Adrenal gland (tissue), 9 donors: ENCODE measurements at regions not wholly inside any gene's neighbourhood (a gene's known extent, or its start where the extent isn't known, plus 50 kb on each side); places are given as distances from the start of the nearest gene placed in this dataset.

ENCODE experiments used
- DNase-seq, 7 donors: peaks; one replicate each; pipeline ENCODE4 v3.0.0-alpha.2; 2019 to 2020
- H3K27ac ChIP-seq, 5 donors: fragments of 200-600 bp; sonication (generic) in 4 of 5; 1 replicate in 3 of 5; 2 replicates in 2 of 5; pipeline versions ENCODE4 v1.5.1 to v1.8.0; 2016 to 2020; ENCODE audit warnings: mild to moderate bottlenecking in 1 of 5
- H3K27me3 ChIP-seq: fragments of 200-600 bp; 2 replicates; pipeline ENCODE4 v1.8.0; 2021
- H3K36me3 ChIP-seq, 2 donors: fragments of 200-600 bp; replicated peaks in 1 of 2; 1 replicate in 1 of 2; 2 replicates in 1 of 2; pipeline versions ENCODE4 v1.5.1 to v1.8.0; 2018 to 2022
- H3K4me1 ChIP-seq, 2 donors: fragments of 200-600 bp; replicated peaks in 1 of 2; 1 replicate in 1 of 2; 2 replicates in 1 of 2; pipeline versions ENCODE4 v1.5.1 to v1.8.0; 2018 to 2021
- H3K4me3 ChIP-seq, 4 donors: fragments of 200-600 bp; sonication (generic) in 3 of 4; one replicate each; pipeline ENCODE4 v1.5.1; 2016 to 2018
- H3K9me3 ChIP-seq, 3 donors: fragments of 200-600 bp; sonication (generic) in 1 of 3; replicated peaks in 1 of 3; 1 replicate in 2 of 3; 2 replicates in 1 of 3; pipeline versions ENCODE4 v1.5.1 to v1.8.0; 2016 to 2021
- POLR2A ChIP-seq, 2 donors: fragments of 450-650 bp; IDR thresholded peaks; one replicate each; pipeline ENCODE4 v1.6.1; 2017; ENCODE audit warnings: antibody characterized with exemption in 2 of 2, mild to moderate bottlenecking in 2 of 2, moderate library complexity in 1 of 2
- WGBS, 4 donors: extraction: QIAGEN DNeasy Blood & Tissue Kit in 2 of 4; methylation state at CpG; one replicate each; pipeline versions ENCODE4 v1.1.5 to v1.1.7; 2013 to 2017; 5-methylcytosine and 5-hydroxymethylcytosine counted together
- intact Hi-C, 2 donors: fragments of 100-400 bp; cut with DNase I; formaldehyde crosslinking; loops; one replicate each; pipeline versions ENCODE4 v1.14.1 to v1.15.0; 2022 to 2023
- TF ChIP-seq, protein P1 (sequence below), 6 experiments: fragments of 450-650 bp in 4 of 6; fragments of 200-600 bp in 2 of 6; sonication (generic) in 1 of 6; IDR thresholded peaks; 1 replicate in 5 of 6; 2 replicates in 1 of 6; pipeline versions ENCODE4 v1.5.1 to v1.8.0; 2016 to 2021; ENCODE audit warnings: antibody characterized with exemption in 6 of 6, mild to moderate bottlenecking in 2 of 6, moderate library complexity in 1 of 6
- donor health status: healthy with polysubstance abuse.
- donor health status: Bipolar disorder and iron deficiency.
- donor health status: DM: yes; HTN: yes; CAD: no.
- donor health status: DM: no; HTN: no; CAD: no.
- donor health status: DM: no; HTN: no; CAD: no.

DNA sequence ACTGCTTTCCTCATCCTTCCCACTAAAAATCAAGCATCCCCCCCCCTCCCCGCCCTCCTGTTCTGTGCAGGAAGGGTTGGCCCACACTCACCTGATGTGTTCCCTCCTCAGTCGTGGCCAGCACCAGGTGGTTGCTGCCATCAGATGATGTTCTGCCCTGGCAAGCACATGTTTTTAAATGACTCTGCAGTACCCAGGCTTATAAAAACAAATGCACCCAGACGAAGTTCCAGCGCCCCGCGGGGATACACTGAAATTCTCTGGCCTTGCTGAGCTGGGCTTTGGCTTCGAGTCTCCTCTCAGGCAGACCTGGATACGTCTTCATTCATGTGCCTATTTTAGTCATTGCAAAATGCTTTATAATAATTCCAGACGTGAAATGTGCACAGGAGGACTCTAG lies 316.3 kb downstream of the DLEU7 start:
- Histone ChIP-seq H3K27me3 (no peaks in the 10 kb centered on the region), H3K4me3 (no peak overlapping the region), H3K27ac (no peak overlapping the region), H3K9me3 (no peaks in the 10 kb centered on the region), H3K4me1 (peaks cover under 1 to 27% of the 10 kb centered on the region in 2 donors), H3K36me3 (no peaks in the 10 kb centered on the region)
- DNase-seq = no peak
- intact Hi-C loops = no loop called here
- TF ChIP-seq, protein P1, sequence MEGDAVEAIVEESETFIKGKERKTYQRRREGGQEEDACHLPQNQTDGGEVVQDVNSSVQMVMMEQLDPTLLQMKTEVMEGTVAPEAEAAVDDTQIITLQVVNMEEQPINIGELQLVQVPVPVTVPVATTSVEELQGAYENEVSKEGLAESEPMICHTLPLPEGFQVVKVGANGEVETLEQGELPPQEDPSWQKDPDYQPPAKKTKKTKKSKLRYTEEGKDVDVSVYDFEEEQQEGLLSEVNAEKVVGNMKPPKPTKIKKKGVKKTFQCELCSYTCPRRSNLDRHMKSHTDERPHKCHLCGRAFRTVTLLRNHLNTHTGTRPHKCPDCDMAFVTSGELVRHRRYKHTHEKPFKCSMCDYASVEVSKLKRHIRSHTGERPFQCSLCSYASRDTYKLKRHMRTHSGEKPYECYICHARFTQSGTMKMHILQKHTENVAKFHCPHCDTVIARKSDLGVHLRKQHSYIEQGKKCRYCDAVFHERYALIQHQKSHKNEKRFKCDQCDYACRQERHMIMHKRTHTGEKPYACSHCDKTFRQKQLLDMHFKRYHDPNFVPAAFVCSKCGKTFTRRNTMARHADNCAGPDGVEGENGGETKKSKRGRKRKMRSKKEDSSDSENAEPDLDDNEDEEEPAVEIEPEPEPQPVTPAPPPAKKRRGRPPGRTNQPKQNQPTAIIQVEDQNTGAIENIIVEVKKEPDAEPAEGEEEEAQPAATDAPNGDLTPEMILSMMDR (IDR thresholded peaks at IDR 0.05) = no peak
- TF ChIP-seq POLR2A (IDR thresholded peaks at IDR 0.05) = no peak
- 57 to 79% (median 75%) methylated on average over 8 to 9 of the region's 9 CpGs for WGBS, 4 donors

DNA sequence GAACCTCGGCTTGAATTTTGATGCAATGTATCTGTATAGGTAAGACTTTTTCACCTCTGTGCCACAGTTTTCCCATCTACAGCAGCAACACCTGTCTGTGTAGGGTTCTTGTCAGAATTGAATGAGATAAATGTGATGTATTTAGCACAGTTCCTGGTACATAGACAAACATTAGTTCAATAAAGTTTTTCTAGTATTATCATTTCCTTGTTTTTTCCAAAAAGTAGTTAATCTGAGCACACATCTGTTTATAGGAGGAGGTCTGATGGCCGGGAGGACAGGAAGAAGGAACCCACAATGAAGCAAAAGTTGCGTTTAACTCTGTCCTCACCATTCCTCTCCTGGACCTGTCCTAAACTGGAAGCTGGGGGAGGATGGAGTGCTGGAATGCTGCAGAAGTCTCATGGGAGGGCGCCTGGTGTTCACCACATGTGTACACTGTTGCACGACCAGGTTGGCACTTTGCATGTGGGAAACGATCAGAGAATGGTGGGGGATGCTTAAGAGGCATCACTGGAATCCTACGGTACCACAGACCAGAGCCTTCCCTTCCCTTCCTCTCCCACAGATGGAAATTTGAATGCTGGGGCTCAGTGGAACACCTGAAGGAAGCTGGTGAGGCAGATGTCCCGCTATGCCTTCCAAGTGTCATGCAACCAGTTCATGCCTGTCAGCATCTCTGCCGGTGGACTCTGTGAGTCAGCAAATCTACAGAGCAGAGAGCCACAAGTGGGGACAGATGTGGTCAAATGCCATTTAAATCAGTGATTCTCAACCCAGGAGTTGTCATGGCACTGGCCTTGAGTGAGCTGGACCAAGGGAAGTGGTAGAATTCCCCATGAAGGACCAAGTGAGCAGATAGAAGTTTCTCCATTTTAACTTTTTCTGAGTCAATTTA lies 315.6 kb downstream of the DLEU7 start:
- Histone ChIP-seq H3K27me3 (no peaks in the 10 kb centered on the region), H3K4me1 (peaks cover 0 to 21% of the 10 kb centered on the region in 2 donors)

DNA sequence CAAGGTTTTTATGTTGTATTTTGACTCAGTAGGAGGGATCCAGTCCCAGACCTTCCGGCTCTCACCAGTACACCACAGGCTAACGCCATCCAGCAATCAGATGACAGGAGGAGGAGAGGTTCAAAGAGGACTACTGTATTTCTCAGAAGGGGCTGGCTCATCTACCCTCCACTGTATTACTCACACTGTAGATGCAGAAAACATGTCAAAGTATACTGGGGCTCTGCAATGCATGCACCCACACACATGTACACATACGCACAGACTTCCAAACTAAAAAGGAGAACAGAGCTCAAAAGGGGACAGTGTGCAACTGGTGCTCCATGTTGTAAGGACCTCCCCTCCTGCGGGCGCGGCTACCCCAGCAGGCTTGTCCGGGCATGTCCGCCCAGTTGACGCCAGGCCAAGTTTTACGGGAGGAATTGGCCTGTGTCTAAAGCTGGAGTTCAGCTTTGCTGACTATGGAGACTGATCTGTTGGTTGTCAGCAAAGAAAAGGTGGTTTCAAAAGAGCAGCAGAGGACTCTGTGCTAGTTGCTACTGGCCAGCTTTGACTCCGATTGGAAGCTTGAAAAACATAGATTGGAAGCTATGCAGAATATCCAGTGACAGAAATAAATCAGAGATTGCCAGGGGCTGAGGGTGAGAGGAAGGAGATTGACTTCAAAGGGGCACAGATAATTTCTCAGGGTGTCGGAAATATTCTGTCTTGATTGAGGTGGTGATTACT lies 314.2 kb downstream of the DLEU7 start:
- Histone ChIP-seq H3K9me3 (peaks cover 0 to 3% (median 0%) of the 10 kb centered on the region in 3 donors), H3K27ac (peak overlapping the region in 4 of 5 donors; percentile 4 to 72 (median 36)), H3K27me3 (no peaks in the 10 kb centered on the region), H3K36me3 (no peaks in the 10 kb centered on the region), H3K4me1 (peaks cover 0 to 21% of the 10 kb centered on the region in 2 donors), H3K4me3 (no peak overlapping the region)
- no peak for TF ChIP-seq POLR2A (IDR thresholded peaks at IDR 0.05)
- TF ChIP-seq, protein P1 (IDR thresholded peaks at IDR 0.05) = peak in 1 of 6 experiments; percentile 6
- intact Hi-C loops = no loop called here
- DNase-seq = peak; percentile 64 to 89 (median 82)
- 27 to 59% (median 42%) methylated on average over 11 to 12 of the region's 12 CpGs for WGBS, 4 donors

More for the DNA sequence above, 315.6 kb downstream of the DLEU7 start:
- Histone ChIP-seq H3K27ac (peak overlapping the region in 1 of 5 donors; percentile 72), H3K9me3 (no peaks in the 10 kb centered on the region), H3K36me3 (no peaks in the 10 kb centered on the region), H3K4me3 (no peak overlapping the region)
- WGBS, 4 donors = 70 to 81% (median 72%) methylated on average over 9 of the region's 9 CpGs
- intact Hi-C loops = no loop called here
- TF ChIP-seq, protein P1 (IDR thresholded peaks at IDR 0.05) = no peak
- no peak for TF ChIP-seq POLR2A (IDR thresholded peaks at IDR 0.05)
- DNase-seq = peak in 2 of 7 donors; percentile 17 to 56
